ENCODE measurements at regions not wholly inside any gene's neighbourhood (a gene's known extent, or its start where the extent isn't known, plus 50 kb on each side); places are given as distances from the start of the nearest gene placed in this dataset.

DNA sequence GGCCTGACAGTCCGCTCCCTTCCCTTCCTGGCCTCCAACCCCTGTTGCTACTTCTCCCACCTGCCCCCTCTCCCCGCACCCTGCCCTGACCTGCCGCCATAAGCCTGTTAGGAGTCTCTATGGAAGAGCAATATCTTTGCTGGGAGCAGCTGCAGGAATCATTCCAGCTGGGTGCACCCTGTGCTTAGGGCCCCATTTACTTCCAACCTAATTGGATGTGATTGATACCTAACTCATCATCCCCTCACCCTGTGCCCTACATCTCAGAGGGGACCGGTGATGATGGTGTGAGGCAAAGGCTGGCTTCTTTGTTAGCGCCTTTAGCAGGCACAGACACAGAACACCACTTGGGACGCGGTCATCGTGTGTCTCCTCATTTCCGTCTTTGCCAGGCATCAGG, 80.0 kb upstream of the FAM180A start:
- H3K4me1 Mint-ChIP-seq = no peaks in the 10 kb centered on the region
- no peaks in the 10 kb centered on the region for H3K9me3 Mint-ChIP-seq
- TF ChIP-seq, protein P1, sequence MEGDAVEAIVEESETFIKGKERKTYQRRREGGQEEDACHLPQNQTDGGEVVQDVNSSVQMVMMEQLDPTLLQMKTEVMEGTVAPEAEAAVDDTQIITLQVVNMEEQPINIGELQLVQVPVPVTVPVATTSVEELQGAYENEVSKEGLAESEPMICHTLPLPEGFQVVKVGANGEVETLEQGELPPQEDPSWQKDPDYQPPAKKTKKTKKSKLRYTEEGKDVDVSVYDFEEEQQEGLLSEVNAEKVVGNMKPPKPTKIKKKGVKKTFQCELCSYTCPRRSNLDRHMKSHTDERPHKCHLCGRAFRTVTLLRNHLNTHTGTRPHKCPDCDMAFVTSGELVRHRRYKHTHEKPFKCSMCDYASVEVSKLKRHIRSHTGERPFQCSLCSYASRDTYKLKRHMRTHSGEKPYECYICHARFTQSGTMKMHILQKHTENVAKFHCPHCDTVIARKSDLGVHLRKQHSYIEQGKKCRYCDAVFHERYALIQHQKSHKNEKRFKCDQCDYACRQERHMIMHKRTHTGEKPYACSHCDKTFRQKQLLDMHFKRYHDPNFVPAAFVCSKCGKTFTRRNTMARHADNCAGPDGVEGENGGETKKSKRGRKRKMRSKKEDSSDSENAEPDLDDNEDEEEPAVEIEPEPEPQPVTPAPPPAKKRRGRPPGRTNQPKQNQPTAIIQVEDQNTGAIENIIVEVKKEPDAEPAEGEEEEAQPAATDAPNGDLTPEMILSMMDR (conservative IDR thresholded peaks at IDR 0.05) = no peak
- no peak for DNase-seq (ENCODE audit: low read depth, low spot score)
- H3K36me3 Mint-ChIP-seq (ENCODE audit: low read depth) = no peaks in the 10 kb centered on the region
- H3K27ac Mint-ChIP-seq (ENCODE audit: unreplicated experiment) = peak overlapping the region; percentile 79
- no peaks in the 10 kb centered on the region for H3K27me3 Mint-ChIP-seq (ENCODE audit: low read depth)
- H3K4me3 Mint-ChIP-seq = no peak overlapping the region

DNA sequence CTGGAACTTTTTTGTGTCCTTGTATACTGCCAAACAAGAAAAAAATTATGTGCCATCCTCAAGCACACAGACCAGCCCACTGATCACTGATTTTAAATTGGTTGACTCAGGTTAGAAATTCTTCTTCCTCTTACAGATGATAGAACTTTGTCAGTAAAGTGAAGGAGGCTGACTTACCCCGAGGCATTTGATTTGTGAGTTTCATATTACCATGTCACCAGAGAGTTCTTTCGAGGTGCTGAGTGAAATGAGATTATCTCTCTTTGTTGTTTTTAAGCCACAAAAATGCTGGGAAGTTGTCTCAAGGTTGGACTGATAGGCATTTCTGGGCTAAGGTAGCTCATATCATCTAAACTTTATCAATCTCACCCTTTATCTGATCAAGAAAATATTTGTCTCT, 78.8 kb upstream of the FAM180A start:
- no peaks in the 10 kb centered on the region for H3K9me3 Mint-ChIP-seq
- no peaks in the 10 kb centered on the region for H3K36me3 Mint-ChIP-seq (ENCODE audit: low read depth)
- no peak for DNase-seq (ENCODE audit: low read depth, low spot score)
- H3K4me1 Mint-ChIP-seq = no peaks in the 10 kb centered on the region
- no peak overlapping the region for H3K4me3 Mint-ChIP-seq
- no peak overlapping the region for H3K27ac Mint-ChIP-seq (ENCODE audit: unreplicated experiment)
- TF ChIP-seq, protein P1 (conservative IDR thresholded peaks at IDR 0.05) = no peak
- H3K27me3 Mint-ChIP-seq (ENCODE audit: low read depth) = no peaks in the 10 kb centered on the region

DNA sequence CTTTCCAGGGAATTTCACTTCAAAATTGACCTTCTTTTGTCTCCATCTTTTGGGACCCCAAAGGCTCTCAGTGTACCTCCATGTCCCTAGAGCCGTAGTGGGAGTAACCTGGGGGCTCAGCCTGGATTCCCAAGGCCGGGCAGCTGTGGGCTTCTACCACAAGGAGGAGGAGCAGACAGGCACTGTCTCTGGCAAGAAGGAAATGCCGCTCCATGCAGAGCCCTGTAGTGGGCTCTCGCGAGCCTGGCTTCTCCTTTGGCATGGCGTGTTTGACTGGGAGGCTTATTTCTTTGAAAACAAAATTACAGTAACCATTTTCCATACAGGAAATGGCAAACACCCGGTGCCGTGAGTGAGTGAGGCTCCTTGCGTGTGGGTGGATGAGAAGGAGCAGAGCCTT, 76.8 kb upstream of the FAM180A start:
- no peak overlapping the region for H3K4me3 Mint-ChIP-seq
- no peaks in the 10 kb centered on the region for H3K9me3 Mint-ChIP-seq
- no peaks in the 10 kb centered on the region for H3K4me1 Mint-ChIP-seq
- H3K27me3 Mint-ChIP-seq (ENCODE audit: low read depth) = no peaks in the 10 kb centered on the region
- TF ChIP-seq, protein P1 (conservative IDR thresholded peaks at IDR 0.05) = no peak
- DNase-seq (ENCODE audit: low read depth, low spot score) = no peak
- no peaks in the 10 kb centered on the region for H3K36me3 Mint-ChIP-seq (ENCODE audit: low read depth)
- H3K27ac Mint-ChIP-seq (ENCODE audit: unreplicated experiment) = no peak overlapping the region

DNA sequence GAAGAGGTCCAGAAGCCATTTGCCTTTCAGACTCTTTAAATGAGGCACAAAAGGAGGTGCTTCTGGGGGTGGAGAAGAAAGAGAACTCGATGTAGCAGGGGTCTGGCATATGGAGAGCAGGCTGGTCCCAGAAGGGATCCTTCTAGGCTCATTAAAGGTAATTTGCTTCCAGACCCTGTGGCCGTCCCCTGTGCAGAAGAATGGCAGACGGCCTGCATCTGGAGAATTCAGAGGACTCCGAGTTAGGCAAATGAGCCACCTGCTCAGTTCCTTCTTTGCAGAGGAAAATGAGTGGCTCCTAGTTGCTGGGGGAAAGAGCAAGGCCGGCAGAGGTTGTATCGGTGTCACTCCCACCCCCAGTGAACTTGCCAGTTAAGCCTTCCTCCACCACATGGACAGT, 73.8 kb upstream of the FAM180A start:
- H3K4me3 Mint-ChIP-seq = no peak overlapping the region
- H3K4me1 Mint-ChIP-seq = no peaks in the 10 kb centered on the region

DNA sequence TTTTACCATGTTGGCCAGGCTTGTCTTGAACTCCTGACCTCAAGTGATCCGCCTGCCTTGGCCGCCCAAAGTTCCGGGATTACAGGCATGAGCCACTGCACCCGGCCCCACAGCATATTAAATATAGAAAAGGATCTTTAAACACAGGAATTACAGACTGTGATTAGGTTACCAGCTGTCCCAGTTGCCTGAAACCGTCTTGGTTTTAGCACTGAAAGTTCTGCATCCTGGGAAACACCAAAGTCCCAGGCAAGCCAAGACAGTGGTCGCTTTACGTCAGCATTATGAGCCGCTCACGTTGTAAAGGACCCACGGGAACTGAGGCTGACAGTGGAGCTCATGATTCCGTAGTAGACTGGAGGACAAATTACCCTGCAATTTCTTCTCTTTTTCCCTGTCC, 69.0 kb upstream of the FAM180A start:
- no peak overlapping the region for H3K27ac Mint-ChIP-seq (ENCODE audit: unreplicated experiment)
- peaks cover 6% of the 10 kb centered on the region for H3K4me1 Mint-ChIP-seq
- TF ChIP-seq, protein P1 (conservative IDR thresholded peaks at IDR 0.05) = no peak
- H3K9me3 Mint-ChIP-seq = no peaks in the 10 kb centered on the region
- no peak overlapping the region for H3K4me3 Mint-ChIP-seq
- no peak for DNase-seq (ENCODE audit: low read depth, low spot score)
- no peaks in the 10 kb centered on the region for H3K27me3 Mint-ChIP-seq (ENCODE audit: low read depth)
- H3K36me3 Mint-ChIP-seq (ENCODE audit: low read depth) = no peaks in the 10 kb centered on the region

More for the DNA sequence above, 73.8 kb upstream of the FAM180A start:
- Mint-ChIP-seq H3K36me3 (ENCODE audit: low read depth) (no peaks in the 10 kb centered on the region), H3K9me3 (no peaks in the 10 kb centered on the region), H3K27ac (ENCODE audit: unreplicated experiment) (no peak overlapping the region), H3K27me3 (ENCODE audit: low read depth) (no peaks in the 10 kb centered on the region)
- DNase-seq (ENCODE audit: low read depth, low spot score) = no peak
- TF ChIP-seq, protein P1 (conservative IDR thresholded peaks at IDR 0.05) = no peak

DNA sequence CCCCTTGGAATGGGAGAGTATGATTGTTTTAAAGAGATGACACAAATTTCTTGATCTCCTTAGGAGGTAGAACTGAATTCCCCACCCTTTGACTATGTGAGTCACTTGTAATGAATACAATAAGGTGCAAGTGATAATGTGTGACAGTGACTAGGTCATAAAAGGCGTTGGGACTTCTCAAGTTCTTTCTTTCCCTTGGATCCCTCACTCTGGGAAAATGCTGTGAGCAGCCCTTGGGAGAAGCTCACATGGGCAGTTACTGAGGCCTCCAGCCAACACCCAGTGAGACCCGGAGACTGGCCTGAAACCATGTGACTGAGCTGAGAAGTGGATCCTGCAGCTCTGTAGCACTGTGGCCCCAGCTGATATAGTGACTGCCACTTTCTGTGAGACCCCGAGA, 66.4 kb upstream of the FAM180A start:
- Mint-ChIP-seq H3K36me3 (ENCODE audit: low read depth) (no peaks in the 10 kb centered on the region), H3K27ac (ENCODE audit: unreplicated experiment) (no peak overlapping the region), H3K4me3 (no peak overlapping the region), H3K27me3 (ENCODE audit: low read depth) (no peaks in the 10 kb centered on the region), H3K4me1 (peaks cover 6% of the 10 kb centered on the region), H3K9me3 (no peaks in the 10 kb centered on the region)
- no peak for DNase-seq (ENCODE audit: low read depth, low spot score)
- TF ChIP-seq, protein P1 (conservative IDR thresholded peaks at IDR 0.05) = no peak
